Peyer's patch (tissue), 4 donors: ENCODE measurements at regions not wholly inside any gene's neighbourhood (a gene's known extent, or its start where the extent isn't known, plus 50 kb on each side); places are given as distances from the start of the nearest gene placed in this dataset.

Experiments used
- CTCF ChIP-seq, 6 experiments: fragments of 450-650 bp in 4 of 6; fragments of 200-600 bp in 2 of 6; sonication (generic) in 1 of 6; IDR thresholded peaks; one replicate each; pipeline ENCODE4 v1.5.1; 2017 to 2019; ENCODE audit warnings: antibody characterized with exemption in 6 of 6, mild to moderate bottlenecking in 3 of 6, moderate library complexity in 1 of 6
- POLR2A ChIP-seq, 2 donors: fragments of 450-650 bp; IDR thresholded peaks; one replicate each; pipeline ENCODE4 v1.5.1; 2017; ENCODE audit warnings: antibody characterized with exemption in 2 of 2, mild to moderate bottlenecking in 2 of 2, moderate library complexity in 2 of 2

DNA sequence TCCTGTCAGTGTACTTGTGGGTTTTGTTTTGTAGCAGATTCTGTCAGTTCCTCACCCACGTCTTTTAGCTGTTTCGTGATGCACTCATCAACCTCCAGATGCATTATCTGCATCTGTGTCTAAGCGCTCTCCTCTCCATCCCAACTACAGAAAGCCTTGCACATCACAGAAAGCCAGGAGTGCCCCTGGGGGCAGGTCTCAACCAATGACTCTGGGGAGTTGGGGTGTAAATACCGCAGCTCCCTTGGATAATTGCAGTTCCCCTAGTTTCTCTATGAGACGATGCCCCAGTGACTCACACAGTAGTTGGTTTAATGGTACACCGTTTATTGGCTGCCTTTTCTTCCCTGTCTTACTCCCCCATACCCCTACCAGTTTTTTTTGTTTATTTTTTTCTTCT, 158.1 kb downstream of the SOX4 start:
- TF ChIP-seq POLR2A (IDR thresholded peaks at IDR 0.05) (no peak), CTCF (IDR thresholded peaks at IDR 0.05) (no peak)
